K562 (cell line): ENCODE measurements at regions not wholly inside any gene's neighbourhood (a gene's known extent, or its start where the extent isn't known, plus 50 kb on each side); places are given as distances from the start of the nearest gene placed in this dataset.

ENCODE experiments used
- ATAC-seq: fragments of 200-7000 bp; cut with Tn5 transposase; 3 replicates; pipeline ENCODE4 v1.9.1; 2020; ENCODE audit warnings: moderate library complexity
- BruUV-seq: library from RNA; stranded (reverse); fragments of 400-500 nt; replicated peaks from 2 replicates; lab custom pipeline; 2021; lab: Mats Ljungman, UMichigan
- CTCF ChIA-PET: fragments of 300-600 bp; formaldehyde crosslinking; extraction: SDS; loops from one replicate; lab custom pipeline; 2021; ENCODE audit warnings: low intra/inter-chr PET ratio; lab: Yijun Ruan, JAX
- POLR2A ChIA-PET: fragments of 300-600, 350-650 bp; sonication (Branson Sonifier 250); formaldehyde crosslinking; extraction: SDS; loops from one replicate; lab custom pipeline; 2021; ENCODE audit warnings: antibody characterized with exemption, inconsistent platforms; lab: Yijun Ruan, JAX
- DNase-seq, 4 experiments: peaks; one replicate each; pipeline versions ENCODE4 v3.0.0 to v3.0.0-alpha.2; 2011 to 2018; ENCODE audit warnings: low spot score in 3 of 4, mixed read lengths in 3 of 4; ENCODE audit errors: extremely low read depth in 1 of 4
- FAIRE-seq: peaks from 2 replicates; lab custom pipeline; 2011; peaks lifted over from hg19 to GRCh38; lab: Jason Lieb, UNC
- H2AFZ ChIP-seq: 2 replicates; pipeline ENCODE4 v1.6.0; 2011; ENCODE audit warnings: low read depth, low read length, control low read depth, inconsistent platforms
- H3K27ac ChIP-seq: fragments of 200-600 bp; 3 replicates; pipeline ENCODE4 v1.8.0; 2011; ENCODE audit warnings: low read depth, mild to moderate bottlenecking, control low read depth, inconsistent platforms, low read length, moderate library complexity, mixed read lengths; ENCODE audit errors: extremely low read depth
- H3K27me3 ChIP-seq, 2 experiments: fragments of 300-600 bp in 1 of 2; 2 replicates in 1 of 2; 3 replicates in 1 of 2; pipeline versions ENCODE4 v1.6.0 to v1.8.0; 2011; ENCODE audit warnings: inconsistent platforms in 2 of 2, low read length in 2 of 2, mild to moderate bottlenecking in 1 of 2, mixed read lengths in 1 of 2, moderate library complexity in 1 of 2; ENCODE audit not compliant: control insufficient read depth in 2 of 2, insufficient read depth in 2 of 2
- H3K36me3 ChIP-seq: fragments of 300-600 bp; 3 replicates; pipeline ENCODE4 v1.8.0; 2011; ENCODE audit warnings: mild to moderate bottlenecking, low read length, inconsistent platforms; ENCODE audit not compliant: control insufficient read depth, insufficient read depth
- H3K4me1 ChIP-seq, 2 experiments: fragments of 200-600 bp in 1 of 2; replicated peaks in 1 of 2; 2 replicates in 1 of 2; 3 replicates in 1 of 2; pipeline versions ENCODE4 v1.5.1 to v1.8.0; 2011; ENCODE audit warnings: inconsistent platforms in 2 of 2, low read length in 2 of 2, mild to moderate bottlenecking in 1 of 2, mixed read lengths in 1 of 2, moderate library complexity in 1 of 2; ENCODE audit not compliant: control insufficient read depth in 2 of 2, insufficient read depth in 2 of 2
- H3K4me2 ChIP-seq: 2 replicates; pipeline ENCODE4 v1.6.1; 2011; ENCODE audit warnings: low read length, control low read depth, inconsistent platforms, mixed read lengths; ENCODE audit not compliant: insufficient read depth
- H3K4me3 ChIP-seq: fragments of 200-600 bp; sonication (generic), shearing (Covaris generic); 2 replicates; pipeline ENCODE4 v1.5.1; 2016; ENCODE audit warnings: control low read depth, inconsistent platforms
- H3K79me2 ChIP-seq: fragments of 200-600 bp; 3 replicates; pipeline ENCODE4 v1.8.0; 2011; ENCODE audit warnings: low read length, inconsistent platforms; ENCODE audit not compliant: control insufficient read depth, insufficient read depth
- H3K9ac ChIP-seq, 2 experiments: 2 replicates each; pipeline versions ENCODE4 v1.6.0 to v1.6.1; 2011; ENCODE audit warnings: low read depth in 2 of 2, low read length in 2 of 2, control low read depth in 1 of 2, inconsistent platforms in 1 of 2, mild to moderate bottlenecking in 1 of 2, mixed read lengths in 1 of 2; ENCODE audit not compliant: insufficient read depth in 1 of 2
- H3K9me1 ChIP-seq: one replicate; pipeline ENCODE4 v1.6.0; 2011; ENCODE audit warnings: inconsistent platforms, mild to moderate bottlenecking, low read length, moderate library complexity; ENCODE audit not compliant: control insufficient read depth, insufficient read depth
- H3K9me3 ChIP-seq: replicated peaks from 2 replicates; pipeline ENCODE4 v1.5.1; 2011; ENCODE audit warnings: low read depth, low read length, inconsistent platforms; ENCODE audit not compliant: control insufficient read depth, insufficient read depth
- H4K20me1 ChIP-seq: replicated peaks from 2 replicates; pipeline ENCODE4 v1.6.1; 2011; ENCODE audit warnings: low read length, inconsistent platforms, mixed read lengths; ENCODE audit not compliant: control insufficient read depth, insufficient read depth
- BACH1 ChIP-seq: fragments of 200-800 bp; sonication (Bioruptor generic); IDR thresholded peaks from 2 replicates; pipeline ENCODE4 v1.6.1; 2016; ENCODE audit warnings: missing genetic modification characterization, missing compliant biosample characterization
- C11orf30 ChIP-seq: fragments of 450-650 bp; IDR thresholded peaks from 2 replicates; pipeline ENCODE4 v1.6.1; 2016; ENCODE audit warnings: low read depth, mild to moderate bottlenecking
- CREB1 ChIP-seq, 2 experiments: sonication (generic) in 1 of 2; formaldehyde crosslinking in 1 of 2; IDR thresholded peaks; 2 replicates each; pipeline versions ENCODE4 v1.6.1 to v1.8.0; 2012 to 2022; ENCODE audit warnings: inconsistent platforms in 1 of 2, mild to moderate bottlenecking in 1 of 2, missing genetic modification reagents in 1 of 2, moderate library complexity in 1 of 2
- ELF4 ChIP-seq: fragments of 450-650 bp; formaldehyde crosslinking; IDR thresholded peaks from 2 replicates; pipeline ENCODE4 v1.4.0; 2022; ENCODE audit warnings: missing genetic modification characterization
- ETS2 ChIP-seq: IDR thresholded peaks from 2 replicates; pipeline ENCODE4 v1.6.1; 2016; ENCODE audit warnings: borderline replicate concordance, missing genetic modification characterization, mild to moderate bottlenecking, moderate library complexity, missing compliant biosample characterization; ENCODE audit not compliant: poor library complexity, severe bottlenecking
- KHSRP ChIP-seq: fragments of 450-650 bp; IDR thresholded peaks from 2 replicates; pipeline ENCODE4 v1.6.1; 2017
- MXI1 ChIP-seq: IDR thresholded peaks from 2 replicates; pipeline ENCODE4 v1.6.1; 2011; ENCODE audit warnings: low read depth, mild to moderate bottlenecking, improper control_type of control experiment, low read length
- SMARCC2 ChIP-seq: fragments of 450-650 bp; IDR thresholded peaks from 2 replicates; pipeline ENCODE4 v1.6.1; 2017; ENCODE audit warnings: antibody characterized with exemption, moderate library complexity, mild to moderate bottlenecking, low read depth
- TAF7 ChIP-seq: fragments of 450-650 bp; IDR thresholded peaks from 2 replicates; pipeline ENCODE4 v1.6.1; 2016; ENCODE audit warnings: missing genetic modification characterization, missing compliant biosample characterization
- TSC22D4 ChIP-seq: fragments of 450-650 bp; IDR thresholded peaks from 2 replicates; pipeline ENCODE4 v1.6.1; 2016; ENCODE audit warnings: missing genetic modification characterization, missing biosample characterization, control low read depth
- WGBS: fragments of 100-300 bp; shearing (Covaris generic); methylation state at CpG from one replicate; pipeline ENCODE4 v1.1.6; 2016; ENCODE audit warnings: low coverage, mixed read lengths; ENCODE audit not compliant: insufficient coverage; ENCODE audit errors: missing lambda C conversion rate; 5-methylcytosine and 5-hydroxymethylcytosine counted together
- in situ Hi-C: fragments of 300-500 bp; cut with MboI; formaldehyde crosslinking; loops from 4 replicates; pipeline ENCODE4 v1.15.0; 2018; ENCODE audit warnings: inconsistent platforms, mixed read lengths
- intact Hi-C: fragments of 100-400 bp; cut with micrococcal nuclease; formaldehyde crosslinking; loops from 2 replicates; pipeline ENCODE4 v1.14.2; 2022
- TF ChIP-seq, protein P1 (sequence below): fragments of 250-450 bp; sonication (Bioruptor Pico); IDR thresholded peaks from 2 replicates; pipeline ENCODE4 v1.4.0; 2020; ENCODE audit warnings: mild to moderate bottlenecking, moderate library complexity
- TF ChIP-seq, protein P2 (sequence below): fragments of 450-650 bp; formaldehyde crosslinking; conservative IDR thresholded peaks from 2 replicates; pipeline ENCODE4 v1.4.0; 2022; ENCODE audit warnings: mild to moderate bottlenecking, missing genetic modification characterization
- TF ChIP-seq, protein P3 (sequence below): sonication (generic); IDR thresholded peaks from 2 replicates; pipeline ENCODE4 v1.6.1; 2016

DNA sequence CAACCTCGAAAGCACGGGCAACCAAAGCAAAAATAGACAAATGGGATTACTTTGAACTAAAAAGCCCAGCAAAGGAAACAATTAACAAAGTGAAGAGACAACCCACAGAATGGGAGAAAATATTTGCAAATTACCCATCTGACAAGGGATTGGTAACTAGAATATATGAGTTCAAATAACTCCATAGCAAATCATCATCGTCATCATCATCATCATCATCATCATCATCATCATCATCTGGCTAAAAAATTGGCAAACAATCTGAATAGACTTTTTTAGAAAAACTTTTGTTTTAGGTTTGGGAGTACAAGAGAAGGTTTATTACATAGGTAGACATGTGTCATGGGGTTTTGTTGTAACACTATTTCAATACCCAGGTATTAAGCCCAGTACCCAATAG is 1239.3 kb upstream of the FAM98A start (continued):
- TF ChIP-seq, protein P1, sequence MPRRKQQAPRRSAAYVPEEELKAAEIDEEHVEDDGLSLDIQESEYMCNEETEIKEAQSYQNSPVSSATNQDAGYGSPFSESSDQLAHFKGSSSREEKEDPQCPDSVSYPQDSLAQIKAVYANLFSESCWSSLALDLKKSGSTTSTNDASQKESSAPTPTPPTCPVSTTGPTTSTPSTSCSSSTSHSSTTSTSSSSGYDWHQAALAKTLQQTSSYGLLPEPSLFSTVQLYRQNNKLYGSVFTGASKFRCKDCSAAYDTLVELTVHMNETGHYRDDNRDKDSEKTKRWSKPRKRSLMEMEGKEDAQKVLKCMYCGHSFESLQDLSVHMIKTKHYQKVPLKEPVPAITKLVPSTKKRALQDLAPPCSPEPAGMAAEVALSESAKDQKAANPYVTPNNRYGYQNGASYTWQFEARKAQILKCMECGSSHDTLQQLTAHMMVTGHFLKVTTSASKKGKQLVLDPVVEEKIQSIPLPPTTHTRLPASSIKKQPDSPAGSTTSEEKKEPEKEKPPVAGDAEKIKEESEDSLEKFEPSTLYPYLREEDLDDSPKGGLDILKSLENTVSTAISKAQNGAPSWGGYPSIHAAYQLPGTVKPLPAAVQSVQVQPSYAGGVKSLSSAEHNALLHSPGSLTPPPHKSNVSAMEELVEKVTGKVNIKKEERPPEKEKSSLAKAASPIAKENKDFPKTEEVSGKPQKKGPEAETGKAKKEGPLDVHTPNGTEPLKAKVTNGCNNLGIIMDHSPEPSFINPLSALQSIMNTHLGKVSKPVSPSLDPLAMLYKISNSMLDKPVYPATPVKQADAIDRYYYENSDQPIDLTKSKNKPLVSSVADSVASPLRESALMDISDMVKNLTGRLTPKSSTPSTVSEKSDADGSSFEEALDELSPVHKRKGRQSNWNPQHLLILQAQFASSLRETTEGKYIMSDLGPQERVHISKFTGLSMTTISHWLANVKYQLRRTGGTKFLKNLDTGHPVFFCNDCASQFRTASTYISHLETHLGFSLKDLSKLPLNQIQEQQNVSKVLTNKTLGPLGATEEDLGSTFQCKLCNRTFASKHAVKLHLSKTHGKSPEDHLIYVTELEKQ (CRISPR knock-in tag) = no peak
- TF ChIP-seq, protein P2, sequence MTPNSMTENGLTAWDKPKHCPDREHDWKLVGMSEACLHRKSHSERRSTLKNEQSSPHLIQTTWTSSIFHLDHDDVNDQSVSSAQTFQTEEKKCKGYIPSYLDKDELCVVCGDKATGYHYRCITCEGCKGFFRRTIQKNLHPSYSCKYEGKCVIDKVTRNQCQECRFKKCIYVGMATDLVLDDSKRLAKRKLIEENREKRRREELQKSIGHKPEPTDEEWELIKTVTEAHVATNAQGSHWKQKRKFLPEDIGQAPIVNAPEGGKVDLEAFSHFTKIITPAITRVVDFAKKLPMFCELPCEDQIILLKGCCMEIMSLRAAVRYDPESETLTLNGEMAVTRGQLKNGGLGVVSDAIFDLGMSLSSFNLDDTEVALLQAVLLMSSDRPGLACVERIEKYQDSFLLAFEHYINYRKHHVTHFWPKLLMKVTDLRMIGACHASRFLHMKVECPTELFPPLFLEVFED (CRISPR knock-in tag) = no peak
- TF ChIP-seq TAF7 (tag) (no peak), BACH1 (no peak), ELF4 (no peak)
- TF ChIP-seq, all 486 proteins: peak for 0

DNA sequence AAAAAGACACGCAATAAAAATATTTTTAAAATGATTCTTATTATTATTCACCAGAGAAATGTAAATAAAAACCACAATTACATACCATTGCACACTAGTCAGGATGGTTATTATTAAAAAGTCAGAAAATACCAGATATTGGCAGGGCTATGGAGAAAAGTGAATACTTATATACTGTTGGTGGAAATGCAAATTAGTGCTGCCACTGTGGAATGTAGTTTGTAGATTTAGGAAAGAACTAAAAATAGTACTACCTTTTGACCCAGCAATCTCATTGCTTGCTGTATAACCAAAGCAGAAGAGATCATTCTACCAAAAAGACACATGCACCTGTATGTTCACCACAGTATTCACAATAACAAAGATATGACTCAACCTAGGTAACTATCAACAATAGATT is 1237.3 kb upstream of the FAM98A start:
- H3K27me3 ChIP-seq = no peaks in the 10 kb centered on the region
- CTCF ChIA-PET = no interaction called here
- in situ Hi-C loops (no loop called here), intact Hi-C loops (no loop called here)
- H3K9ac ChIP-seq = no peak overlapping the region
- H3K36me3 ChIP-seq = no peaks in the 10 kb centered on the region
- no peaks in the 10 kb centered on the region for H3K4me1 ChIP-seq
- no TSS peak for BruUV-seq
- H3K79me2 ChIP-seq = no peaks in the 10 kb centered on the region
- TF ChIP-seq SMARCC2 (no peak), C11orf30 (no peak), TSC22D4 (no peak), CREB1 (IDR thresholded peaks at IDR 0.05) (no peak), CREB1 (CRISPR knock-in tag; IDR thresholded peaks at IDR 0.05) (no peak), ETS2 (tag) (no peak), MXI1 (no peak), KHSRP (no peak)
- TF ChIP-seq, protein P3, sequence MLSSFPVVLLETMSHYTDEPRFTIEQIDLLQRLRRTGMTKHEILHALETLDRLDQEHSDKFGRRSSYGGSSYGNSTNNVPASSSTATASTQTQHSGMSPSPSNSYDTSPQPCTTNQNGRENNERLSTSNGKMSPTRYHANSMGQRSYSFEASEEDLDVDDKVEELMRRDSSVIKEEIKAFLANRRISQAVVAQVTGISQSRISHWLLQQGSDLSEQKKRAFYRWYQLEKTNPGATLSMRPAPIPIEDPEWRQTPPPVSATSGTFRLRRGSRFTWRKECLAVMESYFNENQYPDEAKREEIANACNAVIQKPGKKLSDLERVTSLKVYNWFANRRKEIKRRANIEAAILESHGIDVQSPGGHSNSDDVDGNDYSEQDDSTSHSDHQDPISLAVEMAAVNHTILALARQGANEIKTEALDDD = no peak
- TF ChIP-seq, protein P2 (CRISPR knock-in tag) = no peak
- H3K9me1 ChIP-seq = no peaks in the 10 kb centered on the region
- WGBS = 0% methylated on average over 1 of the region's 1 CpG
- H3K4me2 ChIP-seq = no peak overlapping the region
- POLR2A ChIA-PET = no interaction called here
- no peaks in the 10 kb centered on the region for H4K20me1 ChIP-seq
- no peaks in the 10 kb centered on the region; the same call in none of the 2 replicates for H3K9me3 ChIP-seq
- no peak overlapping the region for H2AFZ ChIP-seq
- FAIRE-seq = no peak
- ATAC-seq = no peak
- no peak for DNase-seq
- no peak overlapping the region for H3K4me3 ChIP-seq
- no peak overlapping the region for H3K27ac ChIP-seq
